H9 (cell line): ENCODE measurements at regions not wholly inside any gene's neighbourhood (a gene's known extent, or its start where the extent isn't known, plus 50 kb on each side); places are given as distances from the start of the nearest gene placed in this dataset.

Source experiments
- DNase-seq: peaks from one replicate; pipeline ENCODE4 v3.0.0-alpha.2; 2017
- H2AFZ ChIP-seq: one replicate; pipeline ENCODE4 v1.6.1; 2013; ENCODE audit warnings: mild to moderate bottlenecking, low read length, control low read depth, moderate library complexity
- H2AK5ac ChIP-seq: 2 replicates; pipeline ENCODE4 v1.6.1; 2013; ENCODE audit warnings: low read length, control low read depth, mixed read lengths; ENCODE audit not compliant: insufficient read length
- H2BK120ac ChIP-seq: one replicate; pipeline ENCODE4 v1.6.1; 2013; ENCODE audit warnings: low read depth, mild to moderate bottlenecking, low read length, control low read depth, inconsistent platforms; ENCODE audit not compliant: poor library complexity, severe bottlenecking
- H2BK12ac ChIP-seq: 2 replicates; pipeline ENCODE4 v1.6.1; 2013; ENCODE audit warnings: low read length, control low read depth, mixed read lengths, low read depth; ENCODE audit not compliant: insufficient read length
- H2BK15ac ChIP-seq: 2 replicates; pipeline ENCODE4 v1.6.1; 2013; ENCODE audit warnings: low read depth, low read length, control low read depth
- H2BK20ac ChIP-seq: one replicate; pipeline ENCODE4 v1.6.1; 2013; ENCODE audit warnings: low read depth, mild to moderate bottlenecking, low read length, control low read depth, inconsistent platforms; ENCODE audit not compliant: poor library complexity, severe bottlenecking
- H2BK5ac ChIP-seq: 2 replicates; pipeline ENCODE4 v1.6.1; 2013; ENCODE audit warnings: low read length, control low read depth, mixed read lengths; ENCODE audit not compliant: insufficient read length
- H3K14ac ChIP-seq: 2 replicates; pipeline ENCODE4 v1.6.1; 2013; ENCODE audit warnings: low read length, control low read depth; ENCODE audit not compliant: insufficient read depth
- H3K18ac ChIP-seq: 2 replicates; pipeline ENCODE4 v1.6.1; 2013; ENCODE audit warnings: low read depth, mild to moderate bottlenecking, mixed read lengths, low read length, control low read depth; ENCODE audit not compliant: insufficient read length
- H3K23ac ChIP-seq: 2 replicates; pipeline ENCODE4 v1.6.1; 2013; ENCODE audit warnings: low read length, control low read depth, mixed read lengths, low read depth; ENCODE audit not compliant: insufficient read length
- H3K23me2 ChIP-seq: 2 replicates; pipeline ENCODE4 v1.6.1; 2013; ENCODE audit warnings: low read depth, mild to moderate bottlenecking, mixed read lengths, low read length, control low read depth; ENCODE audit not compliant: insufficient read length, poor library complexity, severe bottlenecking
- H3K27ac ChIP-seq: 2 replicates; pipeline ENCODE4 v1.5.1; 2013; ENCODE audit warnings: low read length, control low read depth, mixed read lengths, low read depth; ENCODE audit not compliant: insufficient read length
- H3K27me3 ChIP-seq: 2 replicates; pipeline ENCODE4 v1.6.1; 2013; ENCODE audit warnings: low read length, control low read depth, inconsistent platforms; ENCODE audit not compliant: insufficient read depth
- H3K4ac ChIP-seq: 2 replicates; pipeline ENCODE4 v1.6.1; 2013; ENCODE audit warnings: low read depth, mild to moderate bottlenecking, control low read depth, inconsistent platforms, low read length, moderate library complexity
- H3K4me1 ChIP-seq: 2 replicates; pipeline ENCODE4 v1.6.1; 2013; ENCODE audit warnings: low read length, control low read depth, inconsistent platforms; ENCODE audit not compliant: insufficient read depth
- H3K4me2 ChIP-seq: 2 replicates; pipeline ENCODE4 v1.6.1; 2013; ENCODE audit warnings: low read length, control low read depth, mixed read lengths; ENCODE audit not compliant: insufficient read length, insufficient read depth
- H3K56ac ChIP-seq: 2 replicates; pipeline ENCODE4 v1.6.1; 2013; ENCODE audit warnings: low read depth, mild to moderate bottlenecking, mixed read lengths, low read length, control low read depth; ENCODE audit not compliant: insufficient read length
- H3K79me1 ChIP-seq: 2 replicates; pipeline ENCODE4 v1.6.1; 2013; ENCODE audit warnings: low read depth, mild to moderate bottlenecking, moderate library complexity, low read length, control low read depth, inconsistent platforms; ENCODE audit not compliant: insufficient read depth, poor library complexity, severe bottlenecking
- H3K79me2 ChIP-seq: 2 replicates; pipeline ENCODE4 v1.6.1; 2013; ENCODE audit warnings: low read length, control low read depth, inconsistent platforms; ENCODE audit not compliant: insufficient read depth
- H3K9ac ChIP-seq: 2 replicates; pipeline ENCODE4 v1.6.1; 2013; ENCODE audit warnings: low read length, control low read depth, mixed read lengths; ENCODE audit not compliant: insufficient read length; ENCODE audit errors: extremely low read depth
- H3K9me3 ChIP-seq: one replicate; pipeline ENCODE4 v1.6.1; 2013; ENCODE audit warnings: low read depth, low read length, inconsistent platforms; ENCODE audit not compliant: control insufficient read depth
- H3T11ph ChIP-seq: one replicate; pipeline ENCODE4 v1.6.1; 2013; ENCODE audit warnings: mild to moderate bottlenecking, low read length, control low read depth, inconsistent platforms
- H4K20me1 ChIP-seq: one replicate; pipeline ENCODE4 v1.6.1; 2013; ENCODE audit not compliant: control insufficient read depth, insufficient read length, insufficient read depth
- H4K5ac ChIP-seq: 2 replicates; pipeline ENCODE4 v1.6.1; 2013; ENCODE audit warnings: low read depth, mild to moderate bottlenecking, mixed read lengths, low read length, control low read depth; ENCODE audit not compliant: insufficient read length
- H4K8ac ChIP-seq: replicated peaks from 2 replicates; pipeline ENCODE4 v1.6.1; 2013; ENCODE audit warnings: low read length, control low read depth, mixed read lengths, low read depth; ENCODE audit not compliant: insufficient read length
- H4K91ac ChIP-seq: 2 replicates; pipeline ENCODE4 v1.6.1; 2013; ENCODE audit warnings: low read depth, mild to moderate bottlenecking, moderate library complexity, mixed read lengths, low read length, control low read depth; ENCODE audit not compliant: insufficient read length
- H3K27ac Mint-ChIP-seq, 3 experiments: 2 replicates in 2 of 3; 3 replicates in 1 of 3; pipeline ENCODE4 v1.8.0; 2020 to 2021; ENCODE audit warnings: mixed read lengths in 3 of 3, mild to moderate bottlenecking in 1 of 3, moderate library complexity in 1 of 3
- H3K27me3 Mint-ChIP-seq: 2 replicates; pipeline ENCODE4 v1.8.0; 2021; ENCODE audit warnings: low read depth, mild to moderate bottlenecking, moderate library complexity, mixed read lengths
- H3K36me3 Mint-ChIP-seq, 3 experiments: 2 replicates in 2 of 3; 3 replicates in 1 of 3; pipeline ENCODE4 v1.8.0; 2020 to 2021; ENCODE audit warnings: low read depth in 3 of 3, mixed read lengths in 3 of 3; ENCODE audit not compliant: insufficient read depth in 1 of 3
- H3K4me1 Mint-ChIP-seq, 2 experiments: 2 replicates each; pipeline ENCODE4 v1.8.0; 2020; ENCODE audit warnings: mixed read lengths in 2 of 2
- H3K4me3 Mint-ChIP-seq, 2 experiments: 2 replicates in 1 of 2; 3 replicates in 1 of 2; pipeline ENCODE4 v1.8.0; 2020 to 2021; ENCODE audit warnings: mild to moderate bottlenecking in 2 of 2, mixed read lengths in 2 of 2, moderate library complexity in 1 of 2
- H3K9me3 Mint-ChIP-seq, 2 experiments: 2 replicates in 1 of 2; 3 replicates in 1 of 2; pipeline ENCODE4 v1.8.0; 2020; ENCODE audit warnings: mild to moderate bottlenecking in 2 of 2, mixed read lengths in 2 of 2, moderate library complexity in 1 of 2
- CTCF ChIP-seq: fragments of 200-600 bp; sonication (generic); conservative IDR thresholded peaks from 3 replicates; pipeline ENCODE4 v1.8.0; 2021; ENCODE audit warnings: antibody characterized with exemption, mild to moderate bottlenecking
- WGBS: extraction: QIAGEN DNeasy Blood & Tissue Kit; methylation state at CpG from one replicate; pipeline ENCODE4 v1.1.7; 2013; ENCODE audit warnings: missing lambda C conversion rate, low lambda C conversion rate, mixed read lengths; ENCODE audit not compliant: insufficient read length; ENCODE audit errors: extremely low coverage; 5-methylcytosine and 5-hydroxymethylcytosine counted together

GRCh38 chr15:39317225-39317624 lies 263.7 kb upstream of the THBS1 start:
- no peak overlapping the region for H3K14ac ChIP-seq
- no peak overlapping the region for H3T11ph ChIP-seq
- H3K4me2 ChIP-seq, result no peak overlapping the region
- H3K4ac ChIP-seq, result no peak overlapping the region
- H4K5ac ChIP-seq, result no peak overlapping the region
- no peak overlapping the region for H3K18ac ChIP-seq
- H4K20me1 ChIP-seq, result no peaks in the 10 kb centered on the region
- no peak overlapping the region for H3K27ac ChIP-seq
- H3K9ac ChIP-seq, result no peak overlapping the region
- H2BK20ac ChIP-seq, result no peak overlapping the region
- H3K9me3 ChIP-seq, result no peaks in the 10 kb centered on the region
- no peaks in the 10 kb centered on the region for H3K27me3 ChIP-seq
- TF ChIP-seq CTCF, result no peak
- Mint-ChIP-seq H3K36me3 (peaks cover 7 to 14% (median 7%) of the 10 kb centered on the region in 3 experiments; a peak in 6 of 7 replicates), H3K27ac (no peak overlapping the region), H3K4me3 (no peak overlapping the region), H3K4me1 (0 out of 4 replicates have a peak, but pooled peaks cover 0 to 3% of the 10 kb centered on the region in 2 experiments), H3K9me3 (peaks cover 13 to 14% of the 10 kb centered on the region in 2 experiments), H3K27me3 (no peaks in the 10 kb centered on the region)
- no peaks in the 10 kb centered on the region for H3K23me2 ChIP-seq
- no CpG with 5 or more reads among the region's 1 CpG for WGBS
- no peaks in the 10 kb centered on the region for H3K79me1 ChIP-seq
- H3K4me1 ChIP-seq, result no peaks in the 10 kb centered on the region
- DNase-seq, result no peak
- no peak overlapping the region for H2BK12ac ChIP-seq
- H2BK5ac ChIP-seq, result no peak overlapping the region
- H2AFZ ChIP-seq, result no peak overlapping the region
- no peak overlapping the region for H2BK15ac ChIP-seq
- no peak overlapping the region for H2AK5ac ChIP-seq
- H3K56ac ChIP-seq, result no peak overlapping the region
- H4K8ac ChIP-seq, result no peak overlapping the region
- no peak overlapping the region for H4K91ac ChIP-seq
- H2BK120ac ChIP-seq, result no peak overlapping the region
- H3K79me2 ChIP-seq, result no peaks in the 10 kb centered on the region
- no peak overlapping the region for H3K23ac ChIP-seq
